KBM-7 (cell line): ENCODE measurements at regions not wholly inside any gene's neighbourhood (a gene's known extent, or its start where the extent isn't known, plus 50 kb on each side); places are given as distances from the start of the nearest gene placed in this dataset.

Experiments used
- DNase-seq: peaks from one replicate; pipeline ENCODE4 v3.0.0-alpha.2; 2015
- in situ Hi-C: fragments of 300-500 bp; cut with MboI; formaldehyde crosslinking; loops from 2 replicates; pipeline ENCODE4 v1.14.3; 2020; ENCODE audit warnings: low sequenced_read_pairs, low pct_unique_long_range_greater_than_20kb, mixed read lengths

- in situ Hi-C loops = no loop called here
- DNase-seq = no peak
These were observed 118.4 kb upstream of the GPR149 start for GRCh38 chr3:154548341-154548740.

GRCh38 chr3:154542837-154543236 is 112.8 kb upstream of the GPR149 start:
- no peak for DNase-seq
- in situ Hi-C loops = no loop called here

- DNase-seq = no peak
- in situ Hi-C loops = no loop called here
These were observed 111.1 kb upstream of the GPR149 start for GRCh38 chr3:154540950-154541604.

- in situ Hi-C loops = no loop called here
- DNase-seq = no peak
These were observed 108.8 kb upstream of the GPR149 start for GRCh38 chr3:154538566-154539360.

- peak; percentile 41 for DNase-seq
- in situ Hi-C loops = no loop called here
These were observed 106.8 kb upstream of the GPR149 start for GRCh38 chr3:154536751-154537150.

DNA sequence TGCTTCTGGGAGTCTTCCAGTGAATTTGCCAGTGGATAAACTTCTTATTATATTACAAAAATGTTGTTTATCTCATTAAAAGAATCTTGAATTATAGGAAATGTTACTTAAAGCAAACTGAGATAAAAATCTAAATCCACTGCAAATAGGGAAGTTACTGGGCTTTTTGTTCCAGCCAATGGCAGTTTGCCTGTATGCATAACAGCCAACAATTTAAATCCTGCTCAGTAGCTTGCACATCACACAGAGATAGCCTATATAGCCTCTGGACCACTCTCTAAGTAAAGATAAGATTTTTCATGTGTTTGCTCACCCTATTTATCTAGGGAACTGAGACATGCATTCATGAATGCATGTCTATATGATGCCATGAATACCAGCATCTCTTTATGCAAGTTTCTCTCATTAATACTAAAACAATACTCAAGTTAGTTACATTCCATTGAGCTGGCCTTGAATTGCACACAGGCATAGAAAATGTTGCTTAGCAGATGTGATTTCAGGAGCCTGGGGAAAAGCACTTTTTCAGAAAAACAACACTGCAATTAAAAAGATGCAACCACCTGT is 92.1 kb upstream of the GPR149 start:
- DNase-seq = peak; percentile 30

GRCh38 chr3:154517404-154517803 is 87.4 kb upstream of the GPR149 start:
- in situ Hi-C loops = no loop called here
- no peak for DNase-seq

More for the DNA sequence above, 92.1 kb upstream of the GPR149 start:
- in situ Hi-C loops = no loop called here

DNA sequence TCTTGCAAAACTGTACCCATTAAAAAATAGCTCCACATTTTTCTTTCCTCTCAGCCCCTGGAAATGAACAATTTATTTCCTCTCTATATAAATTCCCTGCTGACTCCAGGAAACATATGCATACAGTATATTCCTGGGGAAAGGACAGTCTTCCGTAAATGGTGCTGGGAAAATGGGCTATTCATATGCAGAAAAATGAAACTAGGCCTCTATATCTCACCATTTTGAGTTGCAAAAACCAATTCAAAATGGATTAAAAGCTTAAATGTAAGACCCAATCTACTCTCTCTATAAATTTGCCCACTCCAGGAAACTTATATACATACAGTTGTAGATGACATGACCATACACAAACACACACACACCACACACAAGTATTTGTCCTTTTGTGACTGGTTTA is 85.9 kb upstream of the GPR149 start:
- no peak for DNase-seq
- in situ Hi-C loops = no loop called here

DNA sequence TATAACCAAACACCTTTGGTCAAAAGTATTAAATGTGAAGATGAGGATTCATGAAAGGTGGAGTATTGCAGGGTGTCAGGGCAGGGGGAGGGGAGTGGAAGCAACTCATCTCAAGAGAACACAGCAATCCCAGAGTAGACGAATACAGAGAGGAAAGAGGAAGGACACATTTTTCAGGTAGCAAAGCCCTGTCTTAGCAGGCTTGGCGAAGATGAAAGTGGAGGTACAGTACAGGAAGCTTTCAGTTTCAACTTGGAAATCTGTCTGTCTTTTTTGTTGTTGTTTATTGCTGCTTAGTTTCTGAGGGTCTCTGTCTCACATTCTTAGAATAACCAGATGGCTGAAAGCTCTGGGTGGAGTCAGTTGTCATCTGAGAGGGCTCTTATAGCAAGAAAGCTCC is 80.8 kb upstream of the GPR149 start:
- in situ Hi-C loops = no loop called here
- DNase-seq = peak; percentile 8

- no peak for DNase-seq
- in situ Hi-C loops = no loop called here
These were observed 77.7 kb upstream of the GPR149 start for GRCh38 chr3:154507727-154508126.

- in situ Hi-C loops = no loop called here
- no peak for DNase-seq
These were observed 67.0 kb upstream of the GPR149 start for GRCh38 chr3:154496978-154497377.

DNA sequence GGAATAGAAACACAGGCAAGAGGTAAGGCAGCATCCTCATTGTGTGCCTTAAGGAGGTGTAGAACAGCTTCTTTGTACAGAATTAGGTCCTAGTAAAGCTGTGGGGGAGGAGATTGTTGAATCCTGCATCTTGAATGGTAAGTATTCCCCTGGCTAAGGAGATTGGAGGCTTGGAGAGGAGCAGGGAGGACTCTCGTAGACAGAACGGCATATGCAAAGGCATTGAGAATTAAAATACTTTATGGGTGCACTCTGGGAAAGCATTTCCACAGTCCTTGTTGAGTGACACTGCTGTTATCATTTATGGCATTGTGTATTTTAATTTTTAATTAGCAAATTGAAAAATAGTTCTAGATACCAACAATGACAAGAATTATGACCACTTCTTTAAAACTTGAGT is 66.5 kb upstream of the GPR149 start:
- in situ Hi-C loops = no loop called here
- DNase-seq = no peak

- in situ Hi-C loops = no loop called here
- no peak for DNase-seq
These were observed 57.0 kb upstream of the GPR149 start for GRCh38 chr3:154486949-154487348.

GRCh38 chr3:154482507-154482906 is 52.5 kb upstream of the GPR149 start:
- DNase-seq = no peak
- in situ Hi-C loops = no loop called here

- DNase-seq = no peak
- in situ Hi-C loops = no loop called here
These were observed 50.0 kb upstream of the GPR149 start for GRCh38 chr3:154480033-154480432.
